ENCODE measurements at regions not wholly inside any gene's neighbourhood (a gene's known extent, or its start where the extent isn't known, plus 50 kb on each side); places are given as distances from the start of the nearest gene placed in this dataset.
"Not testable (repeated sequence)": the region's sequence is repeated elsewhere in the genome, so short reads cannot be mapped to it uniquely, and the experiment has no call there.

DNA sequence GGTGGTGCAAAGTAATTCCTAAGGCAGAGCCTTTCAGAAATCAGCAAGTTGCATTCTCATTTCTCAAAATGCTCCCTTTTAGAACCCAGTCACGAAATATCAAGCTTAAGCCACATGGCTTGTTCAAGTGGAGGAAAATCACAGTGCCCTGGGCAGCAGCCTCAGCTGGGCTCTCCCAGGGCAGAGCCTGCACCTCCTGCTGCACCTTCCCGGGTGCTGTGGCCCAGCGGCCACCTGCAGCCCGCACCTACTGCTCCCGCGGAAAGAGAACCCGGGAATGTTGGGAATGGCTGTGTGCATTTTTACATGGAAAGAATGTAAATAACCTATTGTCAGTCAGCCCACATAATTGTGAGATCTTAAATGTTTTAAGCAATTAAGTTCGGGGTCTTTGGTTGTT is 396.5 kb upstream of the VSTM2A start:
- DNase-seq = no peak

- DNase-seq = no peak
These were observed 388.7 kb upstream of the VSTM2A start for GRCh38 chr7:54153462-54153861.

GRCh38 chr7:54159088-54159487 is 383.1 kb upstream of the VSTM2A start:
- no peak for DNase-seq

GRCh38 chr7:54161621-54162020 is 380.6 kb upstream of the VSTM2A start:
- no peak for DNase-seq

DNA sequence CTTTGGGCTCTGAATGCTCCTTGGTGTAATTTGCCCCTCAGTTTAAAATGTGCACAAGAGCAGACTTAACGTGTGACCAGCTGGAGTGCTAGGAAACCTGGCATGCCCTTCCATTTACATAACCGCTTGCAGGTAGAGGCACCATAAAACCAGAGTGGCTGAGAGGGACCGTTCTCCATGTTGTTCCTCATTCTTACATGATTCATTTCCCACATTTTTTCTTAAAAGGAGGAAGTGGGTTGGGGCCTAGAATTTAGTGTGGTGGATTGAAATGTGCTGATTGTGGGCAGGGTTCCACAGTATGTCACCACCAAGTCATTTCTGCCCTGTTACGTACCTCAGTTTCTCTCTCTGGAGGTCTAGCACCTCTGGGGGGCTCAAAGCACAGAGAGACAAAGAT is 375.8 kb upstream of the VSTM2A start:
- DNase-seq = no peak

DNA sequence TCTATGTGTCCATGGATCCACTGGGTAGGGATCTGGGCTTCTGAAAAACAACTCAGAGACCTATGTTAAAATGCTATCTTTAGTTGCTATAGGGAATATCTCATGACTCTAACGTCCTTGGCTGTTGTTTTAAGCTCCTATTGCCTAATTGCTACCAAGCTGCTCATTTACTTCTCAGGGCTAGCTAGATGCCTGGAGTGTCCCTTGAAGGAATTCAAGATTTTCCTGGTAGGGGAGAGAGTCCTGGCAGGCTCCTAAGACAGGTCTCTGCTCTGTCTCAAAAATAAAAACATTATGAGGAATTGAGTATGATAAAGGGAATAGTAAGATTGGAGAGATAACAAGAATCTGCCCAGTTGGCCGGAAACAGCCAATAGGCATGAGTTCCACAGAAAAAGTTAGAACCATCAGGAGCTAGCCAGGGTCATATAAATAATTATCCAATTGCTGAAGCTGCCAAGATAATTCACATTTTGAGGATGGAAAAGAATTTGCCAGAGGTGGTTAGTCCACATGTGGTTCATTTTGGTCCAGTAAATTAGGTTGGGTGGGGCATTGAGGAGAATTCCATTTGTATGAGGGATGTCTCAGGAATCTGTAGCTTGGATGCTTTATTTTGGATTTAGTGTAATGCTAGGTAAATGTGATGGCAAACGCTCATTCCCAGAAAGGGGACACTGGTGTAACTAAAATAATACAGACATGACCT is 362.7 kb upstream of the VSTM2A start:
- no peak for DNase-seq

- DNase-seq = no peak
These were observed 361.4 kb upstream of the VSTM2A start for GRCh38 chr7:54180796-54181195.

GRCh38 chr7:54183055-54183454 is 359.1 kb upstream of the VSTM2A start:
- no peak for DNase-seq

DNA sequence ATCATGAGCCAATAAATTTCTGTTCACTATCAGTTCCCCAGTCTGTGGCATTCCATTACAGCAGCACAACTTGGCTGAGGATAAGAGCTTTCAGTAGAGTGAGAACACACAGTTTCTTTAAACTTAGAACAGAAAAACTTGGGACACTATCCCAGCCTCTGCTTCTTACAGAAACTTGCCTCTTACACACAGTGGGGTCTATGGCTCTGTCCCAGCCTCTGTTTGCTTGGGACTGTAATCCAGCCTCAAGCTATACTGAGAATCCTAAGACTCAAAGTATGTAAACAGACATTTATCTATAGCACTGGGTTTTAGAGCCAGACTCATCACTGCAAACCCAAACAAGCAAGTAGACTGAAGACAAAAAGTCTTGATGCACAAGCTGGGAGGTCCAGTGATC is 355.8 kb upstream of the VSTM2A start:
- DNase-seq = no peak

DNA sequence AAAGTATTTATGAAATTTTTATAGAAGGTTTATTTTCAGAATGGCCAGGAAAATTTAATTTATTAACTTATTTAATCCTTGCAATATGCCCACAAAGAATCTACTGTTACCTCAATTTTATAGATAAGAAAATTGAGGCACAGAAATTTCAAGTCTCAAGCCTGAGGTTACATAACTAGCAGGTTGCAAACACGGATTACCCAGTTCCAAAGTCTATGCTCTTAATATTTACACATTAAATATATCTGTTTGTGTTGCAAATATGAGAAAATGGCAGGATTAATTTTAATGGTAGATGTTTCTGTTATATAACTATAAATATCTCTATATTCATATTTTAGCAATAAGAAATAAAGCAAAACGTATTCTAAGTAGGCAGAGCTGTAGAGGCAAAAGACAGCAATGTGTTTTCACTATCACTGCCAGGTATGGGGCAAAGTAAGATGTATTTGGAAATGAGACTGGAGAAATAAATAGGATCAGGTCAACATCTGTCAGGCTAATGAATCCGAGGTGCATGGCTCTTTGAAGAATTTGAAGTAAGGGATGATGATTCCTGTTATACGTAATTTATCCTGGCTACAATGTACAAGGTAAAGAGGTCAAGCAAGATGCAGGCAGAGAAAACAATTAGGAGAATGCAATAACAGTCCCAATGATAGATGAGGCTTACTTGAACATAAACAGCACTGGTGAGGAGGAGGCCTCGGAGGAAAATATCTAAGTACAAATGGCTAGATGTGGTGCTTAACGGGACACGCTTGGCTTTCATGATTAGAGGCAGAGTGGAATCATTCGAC is 354.1 kb upstream of the VSTM2A start:
- DNase-seq = no peak

- DNase-seq = no peak
These were observed 353.3 kb upstream of the VSTM2A start for GRCh38 chr7:54188843-54189242.

- DNase-seq = no peak
These were observed 352.8 kb upstream of the VSTM2A start for GRCh38 chr7:54189330-54189729.

GRCh38 chr7:54201501-54201900 is 340.7 kb upstream of the VSTM2A start:
- no peak for DNase-seq

DNA sequence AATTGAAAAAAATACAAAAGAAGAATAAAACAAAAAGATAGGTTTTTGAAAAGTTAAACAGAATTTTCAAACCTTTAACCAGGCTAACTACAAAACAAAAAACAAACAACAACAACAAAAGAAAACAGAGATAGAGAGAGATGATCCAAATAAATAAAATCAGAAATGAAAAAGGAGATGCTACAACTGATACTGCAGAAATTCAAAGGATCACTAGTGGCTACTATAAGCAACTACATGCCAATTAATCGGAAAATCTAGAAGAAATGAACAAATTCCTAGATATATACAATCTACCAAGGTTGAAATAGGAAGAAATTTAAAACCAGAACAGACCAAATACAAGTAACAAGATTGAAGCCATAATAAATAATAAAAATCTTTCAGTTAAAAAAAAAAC is 326.8 kb upstream of the VSTM2A start:
- no peak for DNase-seq

DNA sequence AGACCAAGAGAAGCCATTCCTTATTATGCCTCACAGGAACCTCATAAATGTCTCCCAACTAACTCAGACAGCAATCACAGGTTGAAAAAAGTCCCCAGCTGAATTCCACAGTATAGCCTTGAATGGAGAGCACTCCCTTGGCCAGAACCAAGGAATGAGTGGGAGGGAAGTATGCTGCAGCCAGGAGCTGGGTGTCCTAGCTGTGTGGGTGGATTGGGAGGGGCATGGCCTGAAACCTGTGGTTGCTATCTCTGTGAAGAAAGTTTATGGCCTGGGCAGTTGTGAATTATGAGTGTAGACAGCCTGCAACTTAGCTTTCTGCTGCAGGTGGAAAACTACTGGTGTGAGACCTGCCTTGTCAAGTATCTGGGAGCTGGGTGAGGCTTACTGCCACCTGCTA is 316.1 kb upstream of the VSTM2A start:
- not testable (repeated sequence) for DNase-seq

GRCh38 chr7:54242776-54243175 is 299.4 kb upstream of the VSTM2A start:
- DNase-seq = no peak

GRCh38 chr7:54245020-54245419 is 297.2 kb upstream of the VSTM2A start:
- DNase-seq = no peak

- no peak for DNase-seq
These were observed 292.5 kb upstream of the VSTM2A start for GRCh38 chr7:54249686-54250085.

- DNase-seq = no peak
These were observed 289.7 kb upstream of the VSTM2A start for GRCh38 chr7:54252256-54253035.

GRCh38 chr7:54253036-54253373 is 289.2 kb upstream of the VSTM2A start:
- DNase-seq = no peak

DNA sequence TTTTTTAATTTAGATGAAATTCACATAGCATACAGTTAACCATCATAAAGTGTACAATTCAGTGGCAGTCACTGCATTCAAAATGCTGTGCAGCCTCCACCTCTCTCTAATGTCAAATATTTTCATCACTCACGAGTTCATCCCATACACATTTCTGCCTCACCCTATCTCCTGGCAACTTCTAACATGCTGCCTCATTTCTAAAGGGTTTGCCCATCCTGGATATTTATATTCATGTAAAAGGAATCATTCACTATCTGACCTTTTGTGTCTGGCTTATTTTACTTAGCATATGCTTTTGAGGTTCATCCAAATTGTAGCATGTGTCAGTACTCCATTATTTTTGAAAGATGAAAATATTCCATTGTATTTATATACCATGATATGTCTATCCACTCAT is 286.9 kb upstream of the VSTM2A start:
- DNase-seq = no peak

- no peak for DNase-seq
These were observed 283.0 kb upstream of the VSTM2A start for GRCh38 chr7:54259185-54259584.

- no peak for DNase-seq
These were observed 281.2 kb upstream of the VSTM2A start for GRCh38 chr7:54260941-54261371.

DNA sequence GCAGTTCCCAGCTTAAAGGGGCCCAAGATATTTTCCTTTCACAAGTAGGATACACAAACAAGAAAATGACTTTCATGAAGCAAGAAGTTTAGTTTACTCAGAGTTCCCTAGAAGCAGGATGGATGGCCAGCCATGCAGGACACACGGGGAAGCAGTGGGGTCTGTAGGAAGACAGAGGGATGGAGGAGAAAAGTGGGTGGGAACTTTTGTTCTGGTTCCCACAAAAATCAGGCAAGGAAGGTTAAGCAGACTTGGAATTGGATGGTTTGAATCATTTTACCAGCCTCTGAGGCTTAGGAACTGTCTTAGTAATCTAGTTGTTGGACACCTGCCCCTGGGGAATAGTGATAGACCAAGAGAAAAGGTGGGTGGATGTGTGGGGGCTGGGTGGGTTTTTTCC is 263.3 kb upstream of the VSTM2A start:
- no peak for DNase-seq
